ENCODE measurements at regions not wholly inside any gene's neighbourhood (a gene's known extent, or its start where the extent isn't known, plus 50 kb on each side); places are given as distances from the start of the nearest gene placed in this dataset.

DNA sequence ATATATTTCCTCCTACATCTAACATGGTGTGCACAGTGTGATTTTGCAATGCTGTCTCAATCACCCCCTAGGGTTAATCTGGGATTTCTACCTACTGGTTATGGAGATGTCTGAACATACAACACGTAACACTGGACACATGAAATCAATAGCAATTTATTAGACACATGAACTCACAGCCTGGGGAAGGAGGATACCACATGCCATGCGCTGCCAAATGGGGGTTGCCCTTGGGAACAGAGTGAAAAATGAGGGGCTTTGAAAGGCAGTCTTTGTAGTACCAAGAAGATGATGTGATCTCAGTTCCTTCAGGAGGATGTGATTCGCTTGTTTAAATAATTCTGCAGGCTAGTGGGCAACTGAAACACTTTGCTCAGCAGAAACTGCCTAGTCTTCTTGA is 253.6 kb upstream of the LRRC4C start:
- WGBS (ENCODE audit: low lambda C conversion rate), result 0% methylated on average over 3 of the region's 3 CpGs
- H3K9me3 ChIP-seq (ENCODE audit: low read length), result peaks cover 83% of the 10 kb centered on the region
- no peak overlapping the region for H3K9ac ChIP-seq (ENCODE audit: insufficient read depth, low read depth, low read length)
- intact Hi-C loops (cut with micrococcal nuclease; ENCODE audit: unreplicated experiment) (no loop called here), in situ Hi-C loops (cut with HindIII; ENCODE audit: extremely low pct_ligation_motif_present, low pct_unique_long_range_greater_than_20kb) (no loop called here)
- H3K27me3 ChIP-seq (ENCODE audit: control insufficient read depth in 1 of 2, insufficient read depth in 2 of 2, low read length in 2 of 2), result no peaks in the 10 kb centered on the region
- H3K4me1 ChIP-seq (ENCODE audit: insufficient read depth, low read length), result no peaks in the 10 kb centered on the region
- no peak overlapping the region for H3K27ac ChIP-seq (ENCODE audit: extremely low read length, insufficient read depth, low read length)
- H3K36me3 ChIP-seq (replicated peaks in 1 of 2; ENCODE audit: control insufficient read depth in 1 of 2, insufficient read depth in 2 of 2, low read length in 2 of 2), result no peaks in the 10 kb centered on the region
- FAIRE-seq, result no peak
- ChIA-PET POLR2A (no interaction called here), CTCF (ENCODE audit: low intra/inter-chr PET ratio, low total read pairs) (no interaction called here)
- H3K4me3 ChIP-seq (replicated peaks in 1 of 3; ENCODE audit: insufficient read depth in 1 of 3, low read depth in 2 of 3, low read length in 3 of 3), result no peak overlapping the region
- no TSS peak for BruUV-seq (replicated peaks)
- H2AFZ ChIP-seq (ENCODE audit: low read length), result no peak overlapping the region
- DNase-seq (ENCODE audit: low spot score), result no peak
- TF ChIP-seq SRF (IDR thresholded peaks at IDR 0.05; ENCODE audit: low read depth, low read length), result no peak
- no peak for ATAC-seq
- H3K79me2 ChIP-seq (ENCODE audit: insufficient read depth, low read length), result no peaks in the 10 kb centered on the region
- no peak overlapping the region for H3K4me2 ChIP-seq (ENCODE audit: low read depth, low read length)
- H4K20me1 ChIP-seq (ENCODE audit: insufficient read depth, low read length), result no peaks in the 10 kb centered on the region

DNA sequence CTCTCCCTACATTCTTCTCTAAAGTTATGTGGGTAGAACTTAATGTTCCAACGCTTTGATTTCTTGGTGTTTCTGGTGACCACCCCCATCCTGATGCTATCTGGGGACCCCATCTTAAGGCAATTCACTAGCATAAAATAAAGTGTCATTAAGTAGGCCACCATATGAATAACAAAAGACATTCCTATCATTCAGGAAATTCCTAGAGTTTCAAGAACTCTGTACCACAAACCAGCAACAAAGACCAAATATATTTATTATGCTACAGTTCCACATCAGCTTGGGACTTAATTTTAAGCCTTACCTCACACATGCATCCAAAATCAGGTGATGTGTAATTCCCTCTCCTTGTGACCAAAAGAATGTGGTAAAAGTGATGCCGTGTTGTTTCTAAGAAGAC is 254.6 kb upstream of the LRRC4C start:
- DNase-seq (ENCODE audit: low spot score), result no peak
- intact Hi-C loops (cut with micrococcal nuclease; ENCODE audit: unreplicated experiment) (no loop called here), in situ Hi-C loops (cut with HindIII; ENCODE audit: extremely low pct_ligation_motif_present, low pct_unique_long_range_greater_than_20kb) (no loop called here)
- ChIA-PET POLR2A (no interaction called here), CTCF (ENCODE audit: low intra/inter-chr PET ratio, low total read pairs) (no interaction called here)
- H3K9me3 ChIP-seq (ENCODE audit: low read length), result peaks cover 84% of the 10 kb centered on the region
- FAIRE-seq, result no peak
- no peak overlapping the region for H3K4me3 ChIP-seq (replicated peaks in 1 of 3; ENCODE audit: insufficient read depth in 1 of 3, low read depth in 2 of 3, low read length in 3 of 3)
- no peak overlapping the region for H3K4me2 ChIP-seq (ENCODE audit: low read depth, low read length)
- no peaks in the 10 kb centered on the region for H4K20me1 ChIP-seq (ENCODE audit: insufficient read depth, low read length)
- no peak for ATAC-seq
- TF ChIP-seq ZNF136 (CRISPR knock-in tag; IDR thresholded peaks at IDR 0.05; ENCODE audit: low read depth) (no peak), SAFB2 (CRISPR knock-in tag; IDR thresholded peaks at IDR 0.05; ENCODE audit: borderline replicate concordance, low read depth) (no peak), KLF15 (CRISPR knock-in tag; IDR thresholded peaks at IDR 0.05; ENCODE audit: borderline replicate concordance) (no peak), SSRP1 (CRISPR knock-in tag; IDR thresholded peaks at IDR 0.05) (no peak), SMAD3 (CRISPR knock-in tag; IDR thresholded peaks at IDR 0.05) (no peak), XRCC5 (optimal IDR thresholded peaks at IDR 0.05; ENCODE audit: low read length) (no peak), SNAI1 (CRISPR knock-in tag; IDR thresholded peaks at IDR 0.05; ENCODE audit: borderline replicate concordance) (no peak), ZNF34 (CRISPR knock-in tag; IDR thresholded peaks at IDR 0.05; ENCODE audit: borderline replicate concordance) (no peak)
- TF ChIP-seq, protein P1, sequence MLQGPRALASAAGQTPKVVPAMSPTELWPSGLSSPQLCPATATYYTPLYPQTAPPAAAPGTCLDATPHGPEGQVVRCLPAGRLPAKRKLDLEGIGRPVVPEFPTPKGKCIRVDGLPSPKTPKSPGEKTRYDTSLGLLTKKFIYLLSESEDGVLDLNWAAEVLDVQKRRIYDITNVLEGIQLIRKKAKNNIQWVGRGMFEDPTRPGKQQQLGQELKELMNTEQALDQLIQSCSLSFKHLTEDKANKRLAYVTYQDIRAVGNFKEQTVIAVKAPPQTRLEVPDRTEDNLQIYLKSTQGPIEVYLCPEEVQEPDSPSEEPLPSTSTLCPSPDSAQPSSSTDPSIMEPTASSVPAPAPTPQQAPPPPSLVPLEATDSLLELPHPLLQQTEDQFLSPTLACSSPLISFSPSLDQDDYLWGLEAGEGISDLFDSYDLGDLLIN (CRISPR knock-in tag; IDR thresholded peaks at IDR 0.05; ENCODE audit: borderline replicate concordance), result no peak
- TF ChIP-seq, protein P2, sequence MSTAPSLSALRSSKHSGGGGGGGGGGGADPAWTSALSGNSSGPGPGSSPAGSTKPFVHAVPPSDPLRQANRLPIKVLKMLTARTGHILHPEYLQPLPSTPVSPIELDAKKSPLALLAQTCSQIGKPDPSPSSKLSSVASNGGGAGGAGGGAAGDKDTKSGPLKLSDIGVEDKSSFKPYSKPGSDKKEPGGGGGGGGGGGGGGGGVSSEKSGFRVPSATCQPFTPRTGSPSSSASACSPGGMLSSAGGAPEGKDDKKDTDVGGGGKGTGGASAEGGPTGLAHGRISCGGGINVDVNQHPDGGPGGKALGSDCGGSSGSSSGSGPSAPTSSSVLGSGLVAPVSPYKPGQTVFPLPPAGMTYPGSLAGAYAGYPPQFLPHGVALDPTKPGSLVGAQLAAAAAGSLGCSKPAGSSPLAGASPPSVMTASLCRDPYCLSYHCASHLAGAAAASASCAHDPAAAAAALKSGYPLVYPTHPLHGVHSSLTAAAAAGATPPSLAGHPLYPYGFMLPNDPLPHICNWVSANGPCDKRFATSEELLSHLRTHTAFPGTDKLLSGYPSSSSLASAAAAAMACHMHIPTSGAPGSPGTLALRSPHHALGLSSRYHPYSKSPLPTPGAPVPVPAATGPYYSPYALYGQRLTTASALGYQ (CRISPR knock-in tag; IDR thresholded peaks at IDR 0.05), result no peak
- no peak overlapping the region for H3K9ac ChIP-seq (ENCODE audit: insufficient read depth, low read depth, low read length)
- H2AFZ ChIP-seq (ENCODE audit: low read length), result no peak overlapping the region
- H3K27ac ChIP-seq (ENCODE audit: extremely low read length, insufficient read depth, low read length), result no peak overlapping the region
- BruUV-seq (replicated peaks), result no TSS peak
- no peaks in the 10 kb centered on the region for H3K79me2 ChIP-seq (ENCODE audit: insufficient read depth, low read length)
- 22% methylated on average over 2 of the region's 2 CpGs for WGBS (ENCODE audit: low lambda C conversion rate)
- no peaks in the 10 kb centered on the region for H3K27me3 ChIP-seq (ENCODE audit: control insufficient read depth in 1 of 2, insufficient read depth in 2 of 2, low read length in 2 of 2)
- no peaks in the 10 kb centered on the region for H3K36me3 ChIP-seq (replicated peaks in 1 of 2; ENCODE audit: control insufficient read depth in 1 of 2, insufficient read depth in 2 of 2, low read length in 2 of 2)
- H3K4me1 ChIP-seq (ENCODE audit: insufficient read depth, low read length), result no peaks in the 10 kb centered on the region
